ENCODE measurements at regions not wholly inside any gene's neighbourhood (a gene's known extent, or its start where the extent isn't known, plus 50 kb on each side); places are given as distances from the start of the nearest gene placed in this dataset.

DNA sequence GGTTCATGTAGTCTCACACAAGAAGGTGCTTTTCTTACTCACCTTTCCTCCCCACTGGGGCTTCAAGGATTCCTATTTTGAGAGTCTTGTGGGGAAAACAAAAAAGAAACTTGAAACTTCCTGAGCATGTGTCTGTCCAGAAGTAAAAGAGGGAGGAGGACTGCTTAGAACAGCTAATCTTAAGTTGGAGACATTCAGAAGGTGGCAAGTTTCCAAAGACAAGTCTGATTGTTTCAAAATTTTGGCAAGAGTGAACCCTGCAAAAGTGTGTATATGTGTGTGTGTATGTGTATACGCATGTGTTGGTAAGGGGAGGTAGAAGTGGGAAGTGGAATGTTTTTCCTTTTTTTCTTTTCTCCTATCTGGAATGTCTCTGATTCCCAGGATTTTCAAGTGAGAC lies 189.0 kb upstream of the FRMPD4 start:
- TF ChIP-seq, protein P1, sequence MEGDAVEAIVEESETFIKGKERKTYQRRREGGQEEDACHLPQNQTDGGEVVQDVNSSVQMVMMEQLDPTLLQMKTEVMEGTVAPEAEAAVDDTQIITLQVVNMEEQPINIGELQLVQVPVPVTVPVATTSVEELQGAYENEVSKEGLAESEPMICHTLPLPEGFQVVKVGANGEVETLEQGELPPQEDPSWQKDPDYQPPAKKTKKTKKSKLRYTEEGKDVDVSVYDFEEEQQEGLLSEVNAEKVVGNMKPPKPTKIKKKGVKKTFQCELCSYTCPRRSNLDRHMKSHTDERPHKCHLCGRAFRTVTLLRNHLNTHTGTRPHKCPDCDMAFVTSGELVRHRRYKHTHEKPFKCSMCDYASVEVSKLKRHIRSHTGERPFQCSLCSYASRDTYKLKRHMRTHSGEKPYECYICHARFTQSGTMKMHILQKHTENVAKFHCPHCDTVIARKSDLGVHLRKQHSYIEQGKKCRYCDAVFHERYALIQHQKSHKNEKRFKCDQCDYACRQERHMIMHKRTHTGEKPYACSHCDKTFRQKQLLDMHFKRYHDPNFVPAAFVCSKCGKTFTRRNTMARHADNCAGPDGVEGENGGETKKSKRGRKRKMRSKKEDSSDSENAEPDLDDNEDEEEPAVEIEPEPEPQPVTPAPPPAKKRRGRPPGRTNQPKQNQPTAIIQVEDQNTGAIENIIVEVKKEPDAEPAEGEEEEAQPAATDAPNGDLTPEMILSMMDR (IDR thresholded peaks at IDR 0.05): no peak
- no peak for TF ChIP-seq POLR2AphosphoS5 (IDR thresholded peaks at IDR 0.05)

Measured in breast epithelium (tissue), 3 donors.